ENCODE measurements at regions not wholly inside any gene's neighbourhood (a gene's known extent, or its start where the extent isn't known, plus 50 kb on each side); places are given as distances from the start of the nearest gene placed in this dataset.

DNA sequence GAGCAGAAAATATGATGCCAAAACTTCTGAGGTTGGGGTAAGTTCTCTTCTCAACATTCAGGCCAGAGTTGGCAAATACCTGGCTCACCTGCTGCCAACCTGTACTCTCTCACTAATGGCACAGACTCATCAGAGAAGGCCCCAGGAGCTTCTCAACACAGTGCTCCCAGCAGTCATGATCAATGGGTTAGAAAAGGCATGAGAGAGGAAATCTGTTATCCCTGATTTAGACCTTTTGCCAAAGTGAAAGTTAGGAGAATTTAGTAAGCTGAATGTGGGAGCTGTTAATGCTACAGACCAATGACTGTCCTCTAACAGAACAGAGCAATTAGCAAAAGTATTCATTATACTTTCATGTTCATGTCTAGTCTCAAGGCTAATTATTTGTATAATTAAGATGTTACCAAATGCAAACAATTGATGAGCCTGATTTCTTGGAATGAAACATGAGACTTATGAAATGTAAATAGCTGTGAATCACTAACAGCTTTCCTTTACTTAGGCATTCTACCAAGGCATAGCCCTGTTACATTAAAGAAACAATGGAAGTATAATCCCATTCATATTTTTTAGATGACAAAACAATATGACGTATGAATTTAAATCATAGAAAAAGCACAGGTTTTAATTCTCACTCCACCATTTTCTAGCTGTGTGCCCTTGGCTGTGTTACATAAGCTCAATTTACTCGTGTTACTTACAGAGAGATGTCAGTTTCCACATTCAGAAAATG lies 68.7 kb upstream of the MARCHF10 start:
- Histone ChIP-seq H3K27ac (no peak overlapping the region), H3K4me1 (no peaks in the 10 kb centered on the region), H3K36me3 (replicated peaks in 1 of 2; ENCODE audit: insufficient read depth in 1 of 2, low read depth in 2 of 2) (no peaks in the 10 kb centered on the region), H3K9me3 (no peaks in the 10 kb centered on the region), H3K4me3 (no peak overlapping the region), H3K27me3 (no peaks in the 10 kb centered on the region)
- no peak for ATAC-seq
- TF ChIP-seq, protein P1, sequence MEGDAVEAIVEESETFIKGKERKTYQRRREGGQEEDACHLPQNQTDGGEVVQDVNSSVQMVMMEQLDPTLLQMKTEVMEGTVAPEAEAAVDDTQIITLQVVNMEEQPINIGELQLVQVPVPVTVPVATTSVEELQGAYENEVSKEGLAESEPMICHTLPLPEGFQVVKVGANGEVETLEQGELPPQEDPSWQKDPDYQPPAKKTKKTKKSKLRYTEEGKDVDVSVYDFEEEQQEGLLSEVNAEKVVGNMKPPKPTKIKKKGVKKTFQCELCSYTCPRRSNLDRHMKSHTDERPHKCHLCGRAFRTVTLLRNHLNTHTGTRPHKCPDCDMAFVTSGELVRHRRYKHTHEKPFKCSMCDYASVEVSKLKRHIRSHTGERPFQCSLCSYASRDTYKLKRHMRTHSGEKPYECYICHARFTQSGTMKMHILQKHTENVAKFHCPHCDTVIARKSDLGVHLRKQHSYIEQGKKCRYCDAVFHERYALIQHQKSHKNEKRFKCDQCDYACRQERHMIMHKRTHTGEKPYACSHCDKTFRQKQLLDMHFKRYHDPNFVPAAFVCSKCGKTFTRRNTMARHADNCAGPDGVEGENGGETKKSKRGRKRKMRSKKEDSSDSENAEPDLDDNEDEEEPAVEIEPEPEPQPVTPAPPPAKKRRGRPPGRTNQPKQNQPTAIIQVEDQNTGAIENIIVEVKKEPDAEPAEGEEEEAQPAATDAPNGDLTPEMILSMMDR (IDR thresholded peaks at IDR 0.05): no peak
- no peak for TF ChIP-seq POLR2A (IDR thresholded peaks at IDR 0.05)
- intact Hi-C loops (cut with DNase I): no loop called here
- DNase-seq: no peak
- WGBS, 2 donors: 78 to 82% methylated on average over 2 of the region's 2 CpGs

DNA sequence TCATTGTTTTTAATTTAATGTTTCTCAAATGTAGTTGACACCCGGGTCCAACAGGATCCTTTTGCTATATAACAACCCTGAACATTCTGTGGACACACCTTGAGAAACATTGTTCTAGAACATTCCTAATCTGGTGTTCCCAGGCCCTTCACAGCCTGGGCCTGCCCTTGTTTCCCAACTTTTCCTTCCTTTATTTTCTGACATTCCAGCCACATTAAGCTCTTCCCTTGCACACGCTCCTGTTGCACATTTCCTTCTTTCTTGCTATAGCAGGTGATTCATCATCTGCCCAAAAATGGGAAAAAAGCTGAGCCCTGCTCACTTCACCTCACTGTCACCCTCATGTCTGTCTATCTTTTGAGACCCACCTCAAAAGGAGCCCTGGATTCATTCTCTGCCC lies 67.9 kb upstream of the MARCHF10 start:
- TF ChIP-seq POLR2A (IDR thresholded peaks at IDR 0.05): no peak
- TF ChIP-seq, protein P1 (IDR thresholded peaks at IDR 0.05): no peak
- no peak for DNase-seq
- no peak overlapping the region for H3K27ac ChIP-seq
- H3K4me1 ChIP-seq: no peaks in the 10 kb centered on the region
- H3K4me3 ChIP-seq: no peak overlapping the region
- intact Hi-C loops (cut with DNase I): no loop called here
- 81 to 84% methylated on average over 2 of the region's 2 CpGs for WGBS, 2 donors
- no peak for ATAC-seq
- no peaks in the 10 kb centered on the region for H3K9me3 ChIP-seq
- H3K27me3 ChIP-seq: no peaks in the 10 kb centered on the region
- H3K36me3 ChIP-seq (replicated peaks in 1 of 2; ENCODE audit: insufficient read depth in 1 of 2, low read depth in 2 of 2): no peaks in the 10 kb centered on the region

DNA sequence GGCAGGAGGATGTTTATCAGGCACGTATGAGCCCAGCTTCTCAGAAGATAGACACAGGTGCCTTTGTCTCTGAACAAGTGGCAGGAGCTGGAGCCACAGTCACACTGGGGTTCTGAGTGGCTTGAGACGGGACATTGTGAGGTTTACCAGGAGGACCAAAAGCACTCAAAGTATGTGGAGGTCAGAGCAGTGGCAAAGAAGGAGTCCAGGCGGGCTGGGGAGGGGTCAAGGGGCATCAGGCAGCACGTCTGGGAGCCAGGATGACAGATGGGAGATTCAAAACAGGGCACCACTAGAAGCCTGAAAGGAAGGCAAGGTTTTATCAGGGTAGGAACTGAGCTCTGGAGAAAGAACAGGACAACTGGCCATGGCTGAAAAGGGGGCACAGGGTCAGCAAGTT lies 67.2 kb upstream of the MARCHF10 start:
- no peaks in the 10 kb centered on the region for H3K4me1 ChIP-seq
- ATAC-seq (no peak), DNase-seq (no peak)
- 74 to 76% methylated on average over 4 of the region's 4 CpGs for WGBS, 2 donors
- intact Hi-C loops (cut with DNase I): no loop called here
- no peaks in the 10 kb centered on the region for H3K27me3 ChIP-seq
- no peaks in the 10 kb centered on the region for H3K36me3 ChIP-seq (replicated peaks in 1 of 2; ENCODE audit: insufficient read depth in 1 of 2, low read depth in 2 of 2)
- TF ChIP-seq, protein P1 (IDR thresholded peaks at IDR 0.05): no peak
- no peaks in the 10 kb centered on the region for H3K9me3 ChIP-seq
- no peak overlapping the region for H3K27ac ChIP-seq
- H3K4me3 ChIP-seq: no peak overlapping the region

DNA sequence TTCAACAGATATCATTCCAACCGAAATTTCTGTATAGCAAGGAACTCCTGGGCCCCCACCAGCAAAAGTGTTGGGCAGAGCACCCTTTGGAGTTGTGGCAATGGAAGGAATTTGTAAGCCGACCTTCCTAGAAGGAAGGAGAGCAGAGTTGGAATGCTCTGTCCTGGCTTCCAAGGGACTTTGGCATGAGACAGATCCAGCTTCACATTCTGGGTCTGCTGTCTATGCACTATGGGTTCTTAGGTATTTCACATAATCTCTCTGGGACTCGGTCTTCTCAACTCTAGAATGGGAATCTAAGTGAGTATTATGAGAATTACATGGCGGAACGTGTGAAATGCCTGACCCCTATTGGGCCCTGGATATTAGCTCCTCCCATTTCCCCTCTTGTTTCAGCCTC lies 63.2 kb upstream of the MARCHF10 start:
- Histone ChIP-seq H3K4me3 (no peak overlapping the region), H3K27me3 (no peaks in the 10 kb centered on the region), H3K27ac (no peak overlapping the region), H3K4me1 (no peaks in the 10 kb centered on the region), H3K36me3 (replicated peaks in 1 of 2; ENCODE audit: insufficient read depth in 1 of 2, low read depth in 2 of 2) (no peaks in the 10 kb centered on the region), H3K9me3 (peaks cover 0 to 5% (median 0%) of the 10 kb centered on the region in 3 donors)
- DNase-seq: no peak
- WGBS, 2 donors: 81 to 83% methylated on average over 5 of the region's 5 CpGs
- intact Hi-C loops (cut with DNase I): no loop called here
- TF ChIP-seq, protein P1 (IDR thresholded peaks at IDR 0.05): no peak
- no peak for TF ChIP-seq POLR2A (IDR thresholded peaks at IDR 0.05)
- no peak for ATAC-seq

DNA sequence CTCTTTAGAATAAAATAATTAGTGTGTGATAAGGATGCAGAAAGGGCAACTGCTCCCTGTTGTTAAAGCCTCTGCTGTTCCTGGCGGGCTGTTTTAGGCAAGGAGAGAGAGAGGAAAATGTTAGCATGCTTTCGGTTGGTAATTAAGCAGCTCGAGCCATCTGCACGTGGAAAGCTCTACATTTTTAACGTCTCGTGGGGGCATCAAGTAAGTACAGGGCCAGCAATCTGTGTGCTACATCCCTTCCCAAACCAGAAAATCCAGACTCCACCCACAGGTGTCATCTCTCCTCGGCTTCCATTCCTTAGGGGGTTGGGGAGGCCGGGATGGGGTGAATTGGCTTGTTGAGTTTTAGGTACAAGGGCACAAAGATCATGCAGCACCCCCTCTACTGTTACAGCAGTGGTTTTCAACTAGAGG lies 62.4 kb upstream of the MARCHF10 start:
- ATAC-seq: no peak
- no peak for DNase-seq
- Histone ChIP-seq H3K27me3 (no peaks in the 10 kb centered on the region), H3K4me1 (no peaks in the 10 kb centered on the region), H3K27ac (no peak overlapping the region), H3K4me3 (no peak overlapping the region), H3K9me3 (peaks cover 0 to 5% (median 0%) of the 10 kb centered on the region in 3 donors), H3K36me3 (replicated peaks in 1 of 2; ENCODE audit: insufficient read depth in 1 of 2, low read depth in 2 of 2) (no peaks in the 10 kb centered on the region)
- TF ChIP-seq, protein P1 (IDR thresholded peaks at IDR 0.05): no peak
- no peak for TF ChIP-seq POLR2A (IDR thresholded peaks at IDR 0.05)
- intact Hi-C loops (cut with DNase I): no loop called here
- WGBS, 2 donors: 36 to 44% methylated on average over 8 of the region's 8 CpGs

Data from body of pancreas (tissue), 4 donors.